NCI-H524 (cell line): ENCODE measurements at regions not wholly inside any gene's neighbourhood (a gene's known extent, or its start where the extent isn't known, plus 50 kb on each side); places are given as distances from the start of the nearest gene placed in this dataset.
"Not testable (repeated sequence)": the region's sequence is repeated elsewhere in the genome, so short reads cannot be mapped to it uniquely, and the experiment has no call there.

Source experiments
- DNase-seq, 2 experiments: peaks; one replicate each; lab custom pipeline; 2025; lab: John Stamatoyannopoulos, UW

DNA sequence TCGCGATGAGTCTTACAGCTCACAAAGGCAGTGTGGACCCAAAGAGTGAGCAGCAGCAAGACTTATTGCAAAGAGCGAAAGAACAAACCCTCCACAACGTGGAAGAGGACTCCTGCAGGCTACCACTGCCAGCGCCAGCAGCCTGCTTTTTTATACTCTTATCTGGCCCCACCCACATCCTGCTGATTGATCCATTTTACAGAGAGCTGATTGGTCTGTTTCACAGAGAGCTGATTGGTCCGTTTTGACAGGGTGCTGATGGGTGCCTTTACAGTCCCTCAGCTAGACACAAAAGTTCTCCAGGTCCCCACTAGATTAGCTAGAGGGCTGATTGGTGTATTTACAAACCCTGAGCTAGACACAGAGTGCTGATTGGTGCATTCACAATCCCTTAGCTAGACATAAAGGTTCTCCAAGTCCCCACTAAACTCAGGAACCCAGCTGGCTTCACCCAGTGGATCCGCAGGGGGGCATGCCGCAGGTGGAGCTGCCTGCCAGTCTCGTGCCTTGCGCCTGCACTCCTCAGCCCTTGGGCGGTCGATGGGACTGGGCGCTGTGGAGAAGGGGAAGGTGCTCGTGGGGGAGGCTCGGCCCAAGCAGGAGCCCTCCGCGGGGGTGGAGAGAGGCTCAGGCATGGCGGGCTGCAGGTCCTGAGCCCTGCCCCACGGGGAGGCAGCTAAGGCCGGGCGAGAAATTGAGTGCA lies 75.7 kb downstream of the QDPR start:
- DNase-seq, result not testable (repeated sequence)

DNA sequence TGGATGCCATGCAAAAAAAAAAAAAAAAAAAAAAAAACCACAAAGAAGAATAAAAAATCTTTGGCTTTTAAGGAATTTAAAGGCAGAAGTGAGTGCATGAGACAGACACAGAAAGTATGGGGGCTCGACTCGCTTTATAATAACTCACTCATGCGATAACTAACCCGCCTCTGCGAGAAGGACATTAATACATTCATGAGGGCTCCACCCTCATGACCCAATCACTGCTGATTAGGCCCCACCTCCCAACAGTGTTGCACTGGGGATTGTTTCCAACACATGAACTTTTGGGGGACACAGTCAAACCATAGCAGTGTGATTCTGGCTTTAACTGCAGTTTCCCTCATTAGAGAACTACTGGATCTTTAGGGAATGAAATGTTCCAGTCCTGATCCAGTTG lies 78.1 kb downstream of the QDPR start:
- DNase-seq, result no peak

DNA sequence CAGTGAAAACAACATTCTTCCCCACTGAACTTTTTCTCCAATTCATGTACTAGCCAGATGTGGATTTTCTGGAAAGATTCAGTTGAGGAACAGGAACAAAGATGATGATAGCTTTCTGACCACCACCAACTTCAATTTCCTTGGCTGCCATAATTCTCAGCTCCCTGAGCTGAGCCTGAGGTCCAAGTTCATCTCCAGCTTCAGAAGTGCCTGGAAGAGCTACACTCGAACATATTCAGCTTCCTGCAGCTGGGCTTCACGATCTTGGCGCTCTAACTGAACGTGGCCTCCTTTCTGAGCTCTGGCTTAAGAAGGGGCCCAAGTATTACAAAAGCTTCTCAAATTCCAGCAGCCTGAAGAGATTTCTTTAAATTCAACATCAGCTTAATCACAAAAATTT lies 83.9 kb downstream of the QDPR start:
- no peak for DNase-seq

DNA sequence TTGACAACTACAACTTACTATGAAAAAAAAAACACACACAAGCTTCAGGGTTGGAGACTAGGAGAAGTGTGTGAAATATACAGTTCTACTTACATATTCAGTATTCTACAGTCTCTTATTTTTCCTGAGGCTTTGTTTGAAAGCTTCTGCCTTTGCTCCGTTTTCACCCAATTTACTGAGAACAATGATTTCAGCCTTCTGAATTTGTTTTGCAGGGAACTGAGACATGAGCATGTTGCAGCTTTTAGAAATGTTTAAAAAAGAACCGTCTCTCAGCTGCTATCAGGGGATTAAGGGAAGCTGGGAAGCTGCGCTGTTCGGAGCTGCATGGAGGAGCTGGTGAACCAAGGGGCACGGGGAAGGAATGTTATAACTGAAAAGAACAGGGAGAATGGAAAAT lies 85.7 kb downstream of the QDPR start:
- no peak for DNase-seq

DNA sequence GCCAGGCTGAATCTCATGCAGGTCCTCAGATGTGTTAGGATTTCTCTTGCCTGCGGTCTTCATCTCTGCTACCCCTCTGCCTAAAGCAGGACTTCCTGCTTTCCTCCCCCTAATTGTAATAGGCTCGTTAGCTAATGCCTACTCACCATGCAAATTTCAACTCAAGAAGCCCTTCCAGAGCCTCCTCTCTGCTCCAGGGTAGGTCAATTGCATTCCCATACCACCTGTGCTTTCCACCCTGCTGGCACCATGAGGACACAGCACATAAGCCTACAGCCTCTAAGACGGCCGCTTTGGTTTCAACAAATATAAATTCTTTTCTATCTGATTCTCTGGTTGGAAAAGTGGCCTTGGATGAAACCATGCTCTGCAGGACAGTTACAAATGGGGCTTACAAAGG lies 93.9 kb downstream of the QDPR start:
- DNase-seq, result no peak

DNA sequence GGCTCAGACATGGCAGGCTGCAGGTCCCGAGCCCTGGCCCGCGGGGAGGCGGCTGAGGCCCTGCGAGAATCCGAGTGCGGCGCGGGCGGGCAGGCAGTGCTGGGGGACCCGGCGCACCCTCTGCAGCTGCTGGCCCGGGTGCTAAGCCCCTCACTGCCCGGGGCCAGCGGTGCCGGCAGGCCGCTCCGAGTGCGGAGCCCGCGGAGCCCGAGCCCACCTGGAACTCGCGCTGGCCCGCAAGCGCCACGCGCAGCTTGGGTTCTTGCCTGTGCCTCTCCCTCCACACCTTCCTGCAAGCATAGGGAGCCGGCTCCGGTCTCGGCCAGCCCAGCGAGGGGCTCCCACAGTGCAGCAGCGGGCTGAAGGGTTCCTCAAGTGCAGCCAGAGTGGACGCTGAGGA lies 97.5 kb downstream of the QDPR start:
- no peak for DNase-seq

DNA sequence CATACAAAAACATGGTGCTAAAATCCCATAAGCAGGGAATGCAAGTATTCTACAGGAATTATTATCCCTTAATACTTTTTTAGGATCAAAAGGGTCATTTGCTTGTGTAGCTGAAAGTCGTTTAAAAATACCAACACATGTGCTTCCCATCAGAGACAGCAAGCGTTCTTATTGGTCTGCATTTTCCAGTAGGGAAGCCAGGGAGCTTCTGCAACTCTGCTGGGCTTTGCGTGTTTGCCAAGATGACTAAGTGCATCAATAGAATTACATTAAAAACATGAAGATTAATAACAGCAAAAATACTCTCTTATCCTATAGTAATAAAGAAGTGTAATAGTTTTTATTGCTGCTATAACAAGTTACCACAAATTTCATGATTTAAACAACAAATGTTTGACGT lies 111.2 kb downstream of the QDPR start:
- no peak for DNase-seq

DNA sequence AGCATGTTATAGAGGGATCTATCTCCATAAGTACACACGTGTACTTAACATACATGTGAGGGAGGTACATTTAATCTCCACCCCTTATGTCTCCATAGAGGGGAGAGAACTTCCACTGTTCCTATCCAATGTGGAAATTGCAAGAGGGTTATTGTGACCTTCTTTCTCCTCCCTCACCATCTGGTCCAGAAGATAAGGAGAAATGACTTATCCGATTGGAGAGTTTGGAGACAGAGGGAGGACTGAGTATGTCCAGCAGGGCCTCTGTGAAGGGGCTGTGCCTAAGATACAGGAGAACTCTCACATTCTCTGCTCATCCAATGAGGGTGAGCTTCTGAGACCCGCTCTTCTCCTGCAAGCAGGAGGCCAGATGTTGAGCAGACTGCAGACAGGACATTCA lies 113.1 kb downstream of the QDPR start:
- DNase-seq, result no peak

DNA sequence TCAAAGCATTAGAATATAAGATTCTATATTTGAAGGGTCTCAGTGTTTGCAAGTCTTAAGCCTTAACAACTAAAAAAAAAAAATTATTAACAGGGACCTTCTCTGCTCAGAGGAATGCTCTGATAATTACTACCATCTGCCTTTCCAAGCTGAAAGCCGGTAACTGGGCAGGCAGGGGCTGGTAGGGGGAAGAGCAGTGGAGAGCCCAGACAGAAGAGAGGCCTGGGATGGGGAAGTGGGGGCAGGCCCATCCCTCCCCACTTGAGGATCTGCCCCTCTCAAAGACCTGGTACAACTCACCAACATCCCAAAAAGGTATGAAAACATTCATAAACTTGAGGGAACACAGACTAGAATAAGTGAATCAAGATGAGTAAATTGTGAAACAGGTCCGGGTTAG lies 113.9 kb downstream of the QDPR start:
- no peak for DNase-seq

DNA sequence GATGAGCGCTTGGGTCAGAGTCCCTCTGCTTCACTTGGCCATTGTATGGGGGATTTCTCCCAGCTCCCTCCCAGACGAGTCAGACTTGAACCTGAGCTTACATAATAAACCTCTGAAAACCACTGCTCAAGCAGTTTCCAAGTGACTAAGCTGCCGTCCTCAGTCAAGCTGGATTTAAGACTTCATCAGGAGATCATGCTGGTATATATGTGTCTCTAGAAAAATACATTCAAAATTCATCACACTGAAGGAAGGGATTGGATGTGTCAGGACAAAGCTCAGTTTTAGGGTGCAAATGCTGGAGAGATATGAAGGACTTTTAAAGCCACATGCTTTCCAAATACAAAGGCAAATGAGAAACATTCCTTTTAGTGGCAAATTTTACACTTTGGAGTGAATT lies 114.3 kb downstream of the QDPR start:
- DNase-seq, result no peak

DNA sequence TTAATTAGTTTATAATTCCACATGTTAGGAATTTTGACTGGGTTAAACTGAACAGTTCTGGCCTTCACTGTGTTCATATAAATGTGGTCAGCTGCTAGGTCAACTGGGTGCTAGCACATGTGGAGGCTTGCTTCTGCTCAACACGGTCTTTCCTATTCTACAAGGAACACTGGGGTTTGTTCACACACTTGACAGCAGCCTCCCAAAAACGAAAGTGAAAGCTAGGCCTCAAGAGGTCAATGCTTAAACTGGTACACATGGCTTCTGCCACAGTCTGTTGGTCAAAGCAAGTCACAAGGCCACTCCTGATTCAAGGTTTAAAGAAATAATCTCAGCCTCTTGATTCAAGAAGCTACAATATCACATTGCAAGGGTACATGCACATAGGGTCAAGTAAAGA lies 126.5 kb downstream of the QDPR start:
- no peak for DNase-seq

DNA sequence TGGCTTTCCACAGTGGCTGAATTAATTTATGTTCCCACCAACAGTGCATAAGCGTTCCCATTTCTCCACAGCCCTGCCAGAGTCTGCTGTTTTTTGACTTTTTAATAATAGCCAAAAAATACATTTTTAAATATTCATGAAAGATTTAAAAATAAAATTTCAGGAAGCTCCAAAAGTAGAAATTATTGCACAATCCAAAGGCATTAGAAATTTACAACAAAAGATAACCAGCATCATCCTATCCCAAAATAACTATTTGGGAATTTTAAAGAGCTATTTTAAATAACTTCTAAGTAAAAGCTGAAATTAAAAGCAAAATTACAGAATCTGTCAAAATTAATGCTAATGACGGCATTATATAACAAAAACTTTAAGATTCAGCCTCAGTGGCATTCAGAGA lies 131.5 kb downstream of the QDPR start:
- no peak for DNase-seq

DNA sequence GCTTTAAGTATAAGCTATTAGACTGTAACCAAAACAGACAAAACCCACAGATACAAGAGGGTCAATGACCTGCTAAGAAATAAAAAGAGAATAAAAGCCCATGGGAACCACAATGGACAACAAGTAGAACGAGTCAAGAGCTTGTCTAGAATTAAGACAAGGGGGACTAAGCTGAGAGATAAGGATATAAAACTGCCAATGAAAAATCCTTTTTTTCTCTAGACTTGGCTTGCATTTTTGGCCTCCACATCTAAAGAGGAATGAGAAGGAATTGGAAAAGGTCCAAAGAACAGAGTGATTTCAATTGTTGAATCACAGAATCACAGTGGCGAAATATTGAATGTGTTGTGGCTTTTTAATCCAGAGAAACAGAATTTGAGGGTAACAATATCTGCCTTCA lies 135.7 kb downstream of the QDPR start:
- no peak for DNase-seq

DNA sequence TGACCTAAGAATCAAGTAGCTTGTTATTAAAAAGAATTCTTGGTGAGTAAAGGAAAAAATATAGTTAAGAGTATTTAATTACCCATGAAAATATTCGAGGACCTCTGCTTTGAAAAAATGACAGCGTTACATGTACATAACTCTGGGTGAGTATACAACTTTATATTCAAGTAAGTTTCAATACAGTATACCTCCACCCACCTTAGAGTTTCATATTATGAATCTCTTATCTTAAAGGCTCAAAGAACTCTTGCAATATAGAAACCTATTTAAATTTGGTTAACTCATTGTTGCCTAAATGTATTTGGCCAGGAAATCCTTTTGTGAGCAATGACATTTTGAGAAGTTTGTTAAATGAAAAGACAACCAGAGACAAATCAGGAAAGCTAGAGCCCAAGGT lies 138.2 kb downstream of the QDPR start:
- DNase-seq, result no peak

DNA sequence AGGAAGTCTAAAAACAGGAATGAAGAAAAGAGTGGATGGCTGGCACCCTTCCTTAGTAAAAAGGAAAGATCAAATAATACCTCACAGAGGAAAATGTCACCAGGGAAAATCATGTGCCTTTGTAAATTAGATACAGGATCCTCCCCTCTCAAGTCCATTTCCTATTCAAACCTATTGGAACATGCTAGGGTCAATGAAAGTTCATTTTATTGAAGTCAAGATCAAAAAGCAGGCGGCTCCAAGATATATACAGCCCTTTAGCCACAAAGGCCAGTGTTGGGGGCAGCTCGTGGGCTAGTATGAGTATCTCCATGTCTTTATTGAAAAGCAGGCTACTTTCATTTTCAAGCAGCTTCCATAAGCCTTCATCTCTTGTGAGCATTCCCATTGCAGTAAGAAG lies 141.1 kb downstream of the QDPR start:
- DNase-seq, result no peak

DNA sequence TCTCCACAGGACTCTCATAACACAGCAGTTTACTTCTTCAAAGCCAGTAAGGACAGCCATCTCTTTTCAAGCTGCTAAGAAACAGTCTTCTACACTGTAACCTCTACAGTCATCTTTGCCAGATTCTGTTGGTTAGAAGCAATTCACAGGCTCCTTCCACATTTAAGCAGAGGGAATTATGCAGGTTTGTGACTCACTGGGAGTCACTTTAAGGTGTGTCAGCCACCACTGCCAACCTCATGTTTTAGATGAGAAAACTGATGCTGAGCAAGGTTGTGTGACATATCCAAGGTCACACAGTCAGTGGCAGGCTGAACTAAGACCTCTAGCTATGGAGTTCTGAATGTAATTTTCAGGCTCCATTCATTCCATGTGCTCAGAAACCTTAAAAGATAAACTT lies 143.5 kb downstream of the QDPR start:
- DNase-seq, result no peak

DNA sequence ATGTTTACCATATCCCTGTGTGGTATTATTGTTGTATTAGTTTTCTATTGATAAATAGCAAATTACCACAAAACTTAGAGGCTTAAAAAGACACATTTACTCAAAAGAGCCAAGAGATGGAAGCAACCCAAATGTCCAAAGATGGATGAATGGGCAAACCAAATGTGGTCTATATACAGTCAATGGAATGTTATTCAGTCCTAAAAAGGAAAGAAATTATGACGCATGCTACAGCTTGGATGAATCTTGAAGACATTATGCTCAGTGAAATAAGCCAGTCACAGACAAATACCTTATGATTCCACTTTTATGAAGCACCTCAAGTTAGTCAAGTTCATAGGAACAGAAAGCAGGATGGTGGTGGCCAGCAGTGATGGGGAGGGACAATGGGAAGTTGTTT lies 144.7 kb downstream of the QDPR start:
- no peak for DNase-seq

DNA sequence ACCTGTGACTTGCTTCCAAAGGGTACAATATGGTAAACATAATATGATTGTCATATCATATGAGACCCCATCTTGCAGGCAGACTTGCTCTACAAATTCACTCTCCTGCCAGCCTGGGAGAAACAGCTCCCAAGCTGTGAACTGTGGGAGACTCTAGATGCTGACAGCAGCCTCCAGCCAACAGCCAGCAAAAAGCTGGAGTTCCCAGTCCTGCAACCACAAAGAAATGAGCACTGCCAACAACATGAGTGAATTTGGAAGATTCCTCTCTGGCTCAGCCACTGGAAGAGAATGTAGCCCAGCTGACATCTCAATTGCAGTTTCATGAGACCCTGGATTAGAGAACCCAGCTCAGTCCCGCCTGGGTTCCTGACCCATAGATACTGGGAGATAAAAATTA lies 145.4 kb downstream of the QDPR start:
- DNase-seq, result no peak

DNA sequence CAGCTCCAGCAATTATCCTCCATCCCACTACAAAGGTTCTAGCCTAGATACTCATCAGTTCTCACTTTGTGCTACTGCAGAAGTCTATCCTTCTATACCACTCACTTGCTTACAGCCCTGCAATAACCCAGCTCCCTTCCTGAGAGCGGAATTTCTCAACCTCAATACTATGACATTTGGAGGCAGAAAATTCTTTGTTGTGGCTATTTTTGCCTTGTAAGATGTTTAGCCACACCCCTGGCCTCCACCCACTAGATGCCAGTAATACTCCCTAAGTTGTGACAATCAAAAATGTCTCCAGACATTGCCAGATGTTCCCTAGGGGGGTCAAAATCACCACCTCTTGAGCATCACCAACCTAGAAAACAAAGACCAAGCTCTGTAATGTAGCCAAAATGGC lies 149.5 kb downstream of the QDPR start:
- DNase-seq, result no peak

DNA sequence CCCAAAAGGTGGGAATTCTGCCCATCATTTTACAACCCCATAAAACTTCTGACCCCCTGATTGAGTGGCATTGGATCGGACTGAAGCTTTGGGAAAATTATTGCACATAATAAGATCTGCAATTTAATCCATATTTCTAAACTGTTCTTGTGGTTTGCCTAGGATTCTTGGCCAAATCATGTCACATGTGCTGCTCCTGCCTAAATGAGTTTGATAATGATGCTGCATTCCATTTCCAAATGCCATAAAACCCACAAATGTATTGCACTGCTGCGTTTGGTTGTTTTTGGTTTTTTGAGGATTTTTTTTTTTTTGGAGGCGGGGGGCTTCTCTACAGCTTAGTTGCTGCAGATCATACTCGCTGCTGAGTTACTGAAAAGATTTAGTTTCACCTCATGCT lies 153.6 kb downstream of the QDPR start:
- no peak for DNase-seq

DNA sequence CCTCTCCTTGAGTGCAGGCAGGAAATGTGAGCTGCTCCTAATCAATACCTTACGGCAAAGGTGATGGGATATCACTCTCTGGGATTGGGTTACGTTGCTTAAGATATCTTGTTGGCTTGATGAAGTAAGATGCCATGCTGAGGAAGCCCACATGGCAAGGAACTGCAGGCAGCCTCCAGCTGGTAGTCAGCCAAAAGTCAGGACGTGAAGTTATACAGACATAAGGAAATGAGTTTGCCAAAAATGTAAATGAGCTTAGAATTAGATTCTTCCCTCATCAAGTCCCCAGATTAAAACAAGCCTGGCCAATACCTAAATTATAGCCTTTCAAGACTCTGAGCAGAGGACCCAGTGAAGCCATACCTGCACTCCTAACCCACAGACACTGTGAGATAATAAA lies 155.0 kb downstream of the QDPR start:
- DNase-seq, result no peak

DNA sequence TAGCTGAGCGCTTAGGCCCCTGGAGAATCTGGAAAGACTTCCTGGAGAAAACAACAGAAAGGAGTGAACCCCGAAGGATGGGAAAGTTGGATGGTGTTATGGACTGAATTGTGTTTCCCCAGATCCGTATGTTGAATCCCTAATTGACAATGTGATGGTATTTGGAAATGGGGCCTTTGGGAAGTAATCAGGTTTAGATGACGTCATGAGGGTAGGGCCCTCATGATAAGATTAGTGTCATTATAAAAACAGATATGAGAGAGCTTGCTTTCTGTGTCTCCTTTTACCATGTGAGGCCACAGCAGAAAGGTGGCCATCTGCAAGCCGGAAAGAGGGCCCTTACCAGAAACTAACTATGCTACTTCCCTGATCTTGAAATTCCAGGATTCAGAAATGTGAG lies 159.5 kb downstream of the QDPR start:
- no peak for DNase-seq

DNA sequence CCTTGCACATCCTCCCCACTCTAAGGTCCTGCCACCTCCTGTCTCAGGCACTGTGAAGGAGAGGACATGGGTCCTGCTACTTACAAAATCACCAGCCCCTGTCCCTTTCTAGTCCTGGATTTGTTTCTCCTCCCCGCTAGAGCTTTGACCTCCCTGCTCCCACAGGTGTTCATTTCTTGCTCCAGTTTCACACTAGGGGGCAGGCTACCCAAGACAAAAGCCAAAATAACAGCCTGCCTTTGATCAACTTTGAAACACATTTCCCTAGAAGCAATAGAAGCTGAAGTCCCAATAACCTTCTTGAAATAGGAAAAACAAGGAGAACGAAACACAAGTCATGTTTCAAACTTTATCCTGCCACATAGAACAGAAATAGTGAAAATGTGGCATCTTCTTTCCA lies 164.4 kb downstream of the QDPR start:
- DNase-seq, result peak in 1 of 2 experiments; percentile 28

DNA sequence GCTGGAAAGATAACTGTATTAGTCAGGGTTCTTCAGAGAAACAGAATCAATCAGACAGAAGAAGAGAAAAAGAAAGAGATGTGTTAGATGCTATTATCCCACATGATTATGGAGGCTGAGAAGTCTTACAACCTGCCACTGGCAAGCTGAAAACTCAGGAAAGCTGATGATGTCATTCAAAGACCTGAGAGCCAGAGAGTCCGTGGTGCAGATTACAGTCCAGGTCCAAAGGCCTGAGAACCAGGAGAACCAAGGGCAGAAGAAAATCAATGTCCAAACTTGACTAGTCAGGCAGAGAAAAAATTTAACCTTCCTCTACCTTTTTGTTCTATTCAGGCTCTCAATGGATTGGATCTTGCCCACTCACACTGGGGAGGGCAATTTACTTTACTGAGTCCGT lies 172.5 kb downstream of the QDPR start:
- no peak for DNase-seq

DNA sequence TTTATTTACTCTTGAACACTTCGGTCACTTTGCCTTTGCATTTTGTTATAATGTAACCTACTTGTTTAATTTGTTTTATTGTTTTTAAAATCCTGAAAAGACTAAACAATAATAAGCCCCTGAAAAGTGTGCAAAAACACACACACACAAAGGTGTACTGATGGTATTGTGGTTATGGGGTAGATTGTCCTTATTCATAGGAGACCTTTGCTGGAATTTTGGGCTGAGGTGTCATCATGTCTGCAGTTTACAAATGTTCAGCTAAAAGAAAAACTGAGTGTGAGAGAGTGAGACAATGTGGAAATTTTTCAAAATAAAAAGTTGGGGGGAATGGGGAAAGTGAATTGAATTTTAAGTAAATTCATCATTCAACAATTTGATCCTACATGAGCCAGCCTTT lies 174.9 kb downstream of the QDPR start:
- DNase-seq, result no peak
